B cell (primary cell): ENCODE measurements at regions not wholly inside any gene's neighbourhood (a gene's known extent, or its start where the extent isn't known, plus 50 kb on each side); places are given as distances from the start of the nearest gene placed in this dataset.
"Not testable (repeated sequence)": the region's sequence is repeated elsewhere in the genome, so short reads cannot be mapped to it uniquely, and the experiment has no call there.

Experiments
- ATAC-seq: fragments of 200-7000 bp; cut with Tn5 transposase; one replicate; pipeline ENCODE4 v1.10.0; 2021; ENCODE audit warnings: low read depth, mild to moderate bottlenecking, moderate number of reproducible peaks, moderate library complexity
- CTCF ChIA-PET: fragments of 350-600 bp; sonication (Branson Sonifier 250); formaldehyde crosslinking; loops from one replicate; lab custom pipeline; 2021; ENCODE audit warnings: antibody characterized with exemption, inconsistent platforms; lab: Charles Lee
- POLR2A ChIA-PET: fragments of 350-600 bp; sonication (Branson Sonifier 250); formaldehyde crosslinking; loops from one replicate; lab custom pipeline; 2021; ENCODE audit warnings: antibody characterized with exemption; lab: Charles Lee
- DNase-seq: peaks from one replicate; pipeline ENCODE4 v3.0.0; 2013
- H2AFZ ChIP-seq: 2 replicates; pipeline ENCODE4 v1.6.1; 2012; ENCODE audit warnings: mild to moderate bottlenecking, low read depth, low read length; ENCODE audit not compliant: insufficient read depth, poor library complexity, severe bottlenecking
- H3K27ac ChIP-seq, 2 donors: 1 replicate in 1 of 2; 2 replicates in 1 of 2; pipeline ENCODE4 v1.5.1; 2012 to 2013; ENCODE audit warnings: low read length in 2 of 2, mild to moderate bottlenecking in 2 of 2, moderate library complexity in 1 of 2
- H3K27me3 ChIP-seq, 4 experiments: fragments of 200-600 bp in 1 of 4; sonication (generic) in 1 of 4; replicated peaks in 1 of 4; 1 replicate in 2 of 4; 2 replicates in 2 of 4; pipeline versions ENCODE4 v1.6.1 to v1.7.0; 2013 to 2016; ENCODE audit warnings: low read length in 3 of 4, mild to moderate bottlenecking in 2 of 4, mixed read lengths in 1 of 4, moderate library complexity in 1 of 4; ENCODE audit not compliant: insufficient read depth in 4 of 4, control insufficient read depth in 3 of 4; ENCODE audit errors: control extremely low read depth in 1 of 4
- H3K36me3 ChIP-seq, 2 experiments: replicated peaks in 1 of 2; 1 replicate in 1 of 2; 2 replicates in 1 of 2; pipeline versions ENCODE4 v1.6.1 to v1.7.1; 2013; ENCODE audit warnings: low read length in 1 of 2; ENCODE audit not compliant: insufficient read depth in 2 of 2, control insufficient read depth in 1 of 2; ENCODE audit errors: control extremely low read depth in 1 of 2, extremely low read depth in 1 of 2
- H3K4me1 ChIP-seq, 2 donors: fragments of 200-600 bp in 1 of 2; sonication (generic) in 1 of 2; 1 replicate in 1 of 2; 2 replicates in 1 of 2; pipeline versions ENCODE4 v1.5.1 to v1.6.1; 2013 to 2017; ENCODE audit warnings: low read length in 2 of 2; ENCODE audit not compliant: control insufficient read depth in 2 of 2, insufficient read depth in 2 of 2
- H3K4me2 ChIP-seq: replicated peaks from 2 replicates; pipeline ENCODE3; 2012; ENCODE audit warnings: mild to moderate bottlenecking, low read depth, low read length; ENCODE audit not compliant: poor library complexity, severe bottlenecking
- H3K4me3 ChIP-seq, 5 experiments: fragments of 200-600 bp in 1 of 5; sonication (generic) in 1 of 5; 1 replicate in 3 of 5; 2 replicates in 2 of 5; pipeline versions ENCODE4 v1.5.1 to v1.7.0; 2011 to 2016; ENCODE audit warnings: low read length in 4 of 5, mild to moderate bottlenecking in 4 of 5, low read depth in 2 of 5, control low read depth in 1 of 5, moderate library complexity in 1 of 5; ENCODE audit not compliant: insufficient read depth in 1 of 5; ENCODE audit errors: control extremely low read depth in 1 of 5, extremely low read depth in 1 of 5
- H3K79me2 ChIP-seq: fragments of 200-600 bp; sonication (generic); one replicate; pipeline ENCODE4 v1.6.0; 2016; ENCODE audit warnings: low read length; ENCODE audit not compliant: control insufficient read depth, insufficient read depth
- H3K9ac ChIP-seq: fragments of 200-600 bp; sonication (generic); 2 replicates; pipeline ENCODE4 v1.6.1; 2017; ENCODE audit warnings: mild to moderate bottlenecking, low read length, moderate library complexity
- H3K9me3 ChIP-seq, 3 donors: one replicate each; pipeline versions ENCODE4 v1.6.1 to v1.7.1; 2013; ENCODE audit warnings: low read length in 2 of 3; ENCODE audit not compliant: control insufficient read depth in 2 of 3, insufficient read depth in 1 of 3; ENCODE audit errors: control extremely low read depth in 1 of 3
- H4K20me1 ChIP-seq: 2 replicates; pipeline ENCODE4 v1.6.0; 2012; ENCODE audit warnings: mild to moderate bottlenecking, low read length; ENCODE audit not compliant: insufficient read depth, control insufficient read depth, poor library complexity, severe bottlenecking
- H3K27ac Mint-ChIP-seq: one replicate; pipeline ENCODE4 v1.8.0; 2021; ENCODE audit warnings: mixed read lengths
- H3K27me3 Mint-ChIP-seq: one replicate; pipeline ENCODE4 v1.8.0; 2021; ENCODE audit warnings: mixed read lengths
- H3K4me1 Mint-ChIP-seq: one replicate; pipeline ENCODE4 v1.8.0; 2021; ENCODE audit warnings: mixed read lengths
- H3K4me3 Mint-ChIP-seq: one replicate; pipeline ENCODE4 v1.8.0; 2021; ENCODE audit warnings: mixed read lengths
- H3K9me3 Mint-ChIP-seq: one replicate; pipeline ENCODE4 v1.8.0; 2022; ENCODE audit warnings: mixed read lengths; ENCODE audit not compliant: insufficient read depth
- CTCF ChIP-seq: fragments of 200-600 bp; IDR thresholded peaks from one replicate; pipeline ENCODE4 v1.8.0; 2022; ENCODE audit warnings: antibody characterized with exemption, mild to moderate bottlenecking
- EZH2 ChIP-seq: IDR thresholded peaks from 2 replicates; pipeline ENCODE4 v1.6.1; 2012; ENCODE audit warnings: borderline replicate concordance, low read depth, mild to moderate bottlenecking, moderate library complexity, low read length; ENCODE audit not compliant: insufficient read depth, poor library complexity, severe bottlenecking
- WGBS: methylation state at CpG from one replicate; pipeline ENCODE4 v1.1.5; 2013; ENCODE audit warnings: missing lambda C conversion rate; ENCODE audit not compliant: insufficient coverage; 5-methylcytosine and 5-hydroxymethylcytosine counted together
- intact Hi-C: fragments of 100-400 bp; cut with micrococcal nuclease; formaldehyde crosslinking; loops from one replicate; pipeline ENCODE4 v1.10.0; 2022

- POLR2A ChIA-PET, H2AFZ ChIP-seq, H3K4me1 ChIP-seq, H3K4me3 Mint-ChIP-seq, DNase-seq, H3K4me1 Mint-ChIP-seq, H3K27ac Mint-ChIP-seq, intact Hi-C loops, H3K4me3 ChIP-seq, H3K79me2 ChIP-seq, H3K9me3 ChIP-seq, H3K9me3 Mint-ChIP-seq, H3K36me3 ChIP-seq, ATAC-seq, H4K20me1 ChIP-seq, H3K27ac ChIP-seq, H3K9ac ChIP-seq, H3K4me2 ChIP-seq, CTCF ChIA-PET: not testable (repeated sequence)
- H3K27me3 ChIP-seq, result peaks cover 0 to 17% (median 4%) of the 10 kb centered on the region in 4 experiments
- whole genome bisulfite sequencing, result 86% methylated on average over 5 of the region's 12 CpGs
- peaks cover 48% of the 10 kb centered on the region for H3K27me3 Mint-ChIP-seq
These were observed 55.4 kb upstream of the RAB6C start for GRCh38 chr2:129924115-129924514.

GRCh38 chr2:129925381-129925780 lies 54.1 kb upstream of the RAB6C start:
- no peak for ATAC-seq
- Mint-ChIP-seq H3K27ac (no peak overlapping the region), H3K4me3 (no peak overlapping the region), H3K9me3 (peaks cover 4% of the 10 kb centered on the region), H3K4me1 (peaks cover 6% of the 10 kb centered on the region), H3K27me3 (peaks cover 46% of the 10 kb centered on the region)
- Histone ChIP-seq H3K27me3 (peaks cover 0 to 17% (median 4%) of the 10 kb centered on the region in 4 experiments), H3K36me3 (no peaks in the 10 kb centered on the region), H3K4me2 (no peak overlapping the region), H3K27ac (no peak overlapping the region), H4K20me1 (no peaks in the 10 kb centered on the region), H3K9ac (no peak overlapping the region), H3K9me3 (peaks cover 0 to under 1% (median 0%) of the 10 kb centered on the region in 3 donors), H3K4me3 (no peak overlapping the region), H3K79me2 (no peaks in the 10 kb centered on the region), H2AFZ (no peak overlapping the region), H3K4me1 (peaks cover 7 to 9% of the 10 kb centered on the region in 2 donors)
- no peak for DNase-seq
- ChIA-PET CTCF (no interaction called here), POLR2A (no interaction called here)
- 0% methylated on average over 1 of the region's 3 CpGs for WGBS
- intact Hi-C loops, result no loop called here
- TF ChIP-seq EZH2 (no peak), CTCF (no peak)
